Panc1 (cell line): ENCODE measurements at regions not wholly inside any gene's neighbourhood (a gene's known extent, or its start where the extent isn't known, plus 50 kb on each side); places are given as distances from the start of the nearest gene placed in this dataset.

Experiments
- CTCF ChIP-seq: fragments of 450-650 bp; IDR thresholded peaks from 2 replicates; pipeline ENCODE4 v1.5.1; 2017; ENCODE audit warnings: mild to moderate bottlenecking
- POLR2AphosphoS5 ChIP-seq: IDR thresholded peaks from 2 replicates; pipeline ENCODE4 v1.6.1; 2012; ENCODE audit warnings: mild to moderate bottlenecking, low read depth, low read length, moderate library complexity
- SIN3A ChIP-seq: IDR thresholded peaks from 2 replicates; pipeline ENCODE4 v1.6.1; 2012; ENCODE audit warnings: low read depth, mild to moderate bottlenecking, low read length, moderate library complexity, borderline replicate concordance; ENCODE audit not compliant: insufficient read depth

- TF ChIP-seq CTCF (no peak), POLR2AphosphoS5 (no peak), SIN3A (no peak)
These were observed 1107.1 kb downstream of the KCNT2 start for GRCh38 chr1:195501118-195501517.
